Renal pelvis (tissue), 1 donor: ENCODE measurements at regions not wholly inside any gene's neighbourhood (a gene's known extent, or its start where the extent isn't known, plus 50 kb on each side); places are given as distances from the start of the nearest gene placed in this dataset.

Source experiments
- DNase-seq: peaks from one replicate; pipeline ENCODE4 v3.0.0-alpha.2; 2013

- DNase-seq = no peak
These were observed 548.6 kb downstream of the CSNK1G3 start for GRCh38 chr5:124060413-124061067.

GRCh38 chr5:124060011-124060410 lies 548.0 kb downstream of the CSNK1G3 start:
- no peak for DNase-seq

GRCh38 chr5:124059200-124059599 lies 547.2 kb downstream of the CSNK1G3 start:
- no peak for DNase-seq

- DNase-seq = no peak
These were observed 545.8 kb downstream of the CSNK1G3 start for GRCh38 chr5:124057724-124058231.

- DNase-seq = peak; percentile 76
These were observed 545.2 kb downstream of the CSNK1G3 start for GRCh38 chr5:124056991-124057723.

GRCh38 chr5:124056326-124056990 lies 544.5 kb downstream of the CSNK1G3 start:
- no peak for DNase-seq

- DNase-seq = no peak
These were observed 543.8 kb downstream of the CSNK1G3 start for GRCh38 chr5:124055751-124056150.

- DNase-seq = no peak
These were observed 542.6 kb downstream of the CSNK1G3 start for GRCh38 chr5:124054564-124054963.

- DNase-seq = no peak
These were observed 541.4 kb downstream of the CSNK1G3 start for GRCh38 chr5:124053340-124053739.

GRCh38 chr5:124052201-124052600 lies 540.2 kb downstream of the CSNK1G3 start:
- DNase-seq = no peak

- no peak for DNase-seq
These were observed 538.3 kb downstream of the CSNK1G3 start for GRCh38 chr5:124050120-124050770.

GRCh38 chr5:124045412-124045811 lies 533.4 kb downstream of the CSNK1G3 start:
- DNase-seq = no peak

GRCh38 chr5:124044613-124045012 lies 532.6 kb downstream of the CSNK1G3 start:
- no peak for DNase-seq

- DNase-seq = no peak
These were observed 531.5 kb downstream of the CSNK1G3 start for GRCh38 chr5:124043456-124043855.

- no peak for DNase-seq
These were observed 528.8 kb downstream of the CSNK1G3 start for GRCh38 chr5:124040799-124041198.

GRCh38 chr5:124039410-124039809 lies 527.4 kb downstream of the CSNK1G3 start:
- no peak for DNase-seq

GRCh38 chr5:124036786-124037185 lies 524.8 kb downstream of the CSNK1G3 start:
- DNase-seq = no peak

GRCh38 chr5:124034963-124035362 lies 523.0 kb downstream of the CSNK1G3 start:
- peak; percentile 36 for DNase-seq

GRCh38 chr5:124034083-124034700 lies 522.2 kb downstream of the CSNK1G3 start:
- no peak for DNase-seq

- DNase-seq = no peak
These were observed 518.1 kb downstream of the CSNK1G3 start for GRCh38 chr5:124030043-124030491.

GRCh38 chr5:124027441-124027840 lies 515.5 kb downstream of the CSNK1G3 start:
- no peak for DNase-seq
